ENCODE measurements at regions not wholly inside any gene's neighbourhood (a gene's known extent, or its start where the extent isn't known, plus 50 kb on each side); places are given as distances from the start of the nearest gene placed in this dataset.

GRCh38 chr2:176985871-176986270 lies 226.7 kb upstream of the HNRNPA3 start:
- TF ChIP-seq EZH2phosphoT487 (IDR thresholded peaks at IDR 0.05; ENCODE audit: borderline replicate concordance, low read depth, low read length): no peak
- no peak for TF ChIP-seq CTCF (conservative IDR thresholded peaks at IDR 0.05; ENCODE audit: low read length)
